Activated T-cell treated with anti-CD3 and anti-CD28 coated beads for 4 hours (primary cell): ENCODE measurements at regions not wholly inside any gene's neighbourhood (a gene's known extent, or its start where the extent isn't known, plus 50 kb on each side); places are given as distances from the start of the nearest gene placed in this dataset.
A peak's percentile ranks its signal among the peaks of the same experiment; 100 is the strongest.

Experiments
- DNase-seq: peaks from one replicate; pipeline ENCODE4 v3.0.0-alpha.2; 2020

- no peak for DNase-seq
Observed at GRCh38 chr1:4017636-4018365, 117.7 kb upstream of the C1orf174 start.

GRCh38 chr1:4018466-4019146 lies 118.5 kb upstream of the C1orf174 start:
- DNase-seq, result no peak

GRCh38 chr1:4019147-4019521 lies 119.1 kb upstream of the C1orf174 start:
- DNase-seq, result no peak

- DNase-seq, result no peak
Observed at GRCh38 chr1:4019606-4020331, 119.7 kb upstream of the C1orf174 start.

- DNase-seq, result no peak
Observed at GRCh38 chr1:4020449-4020848, 120.4 kb upstream of the C1orf174 start.

- no peak for DNase-seq
Observed at GRCh38 chr1:4021136-4021973, 121.3 kb upstream of the C1orf174 start.

GRCh38 chr1:4021974-4022268 lies 121.8 kb upstream of the C1orf174 start:
- DNase-seq, result no peak

- DNase-seq, result no peak
Observed at GRCh38 chr1:4022715-4023114, 122.6 kb upstream of the C1orf174 start.

GRCh38 chr1:4023678-4024077 lies 123.6 kb upstream of the C1orf174 start:
- no peak for DNase-seq

GRCh38 chr1:4024811-4025210 lies 124.7 kb upstream of the C1orf174 start:
- DNase-seq, result no peak

GRCh38 chr1:4025752-4026151 lies 125.7 kb upstream of the C1orf174 start:
- DNase-seq, result no peak

- no peak for DNase-seq
Observed at GRCh38 chr1:4027008-4027407, 126.9 kb upstream of the C1orf174 start.

- DNase-seq, result peak; percentile 11
Observed at GRCh38 chr1:4027492-4028138, 127.5 kb upstream of the C1orf174 start.

GRCh38 chr1:4028139-4028501 lies 128.0 kb upstream of the C1orf174 start:
- DNase-seq, result no peak

GRCh38 chr1:4029376-4029775 lies 129.3 kb upstream of the C1orf174 start:
- DNase-seq, result no peak

GRCh38 chr1:4032571-4032970 lies 132.5 kb upstream of the C1orf174 start:
- no peak for DNase-seq

- no peak for DNase-seq
Observed at GRCh38 chr1:4033129-4033676, 133.1 kb upstream of the C1orf174 start.

- DNase-seq, result no peak
Observed at GRCh38 chr1:4033713-4034112, 133.6 kb upstream of the C1orf174 start.

GRCh38 chr1:4034318-4034887 lies 134.3 kb upstream of the C1orf174 start:
- DNase-seq, result no peak

GRCh38 chr1:4044967-4045366 lies 144.9 kb upstream of the C1orf174 start:
- no peak for DNase-seq

- DNase-seq, result no peak
Observed at GRCh38 chr1:4045397-4046010, 145.4 kb upstream of the C1orf174 start.
